HepG2 (cell line): ENCODE measurements at regions not wholly inside any gene's neighbourhood (a gene's known extent, or its start where the extent isn't known, plus 50 kb on each side); places are given as distances from the start of the nearest gene placed in this dataset.

Experiments used
- ETS1 ChIP-seq: sonication (generic); formaldehyde crosslinking; IDR thresholded peaks from 2 replicates; pipeline ENCODE4 v1.4.0; 2020; ENCODE audit warnings: missing genetic modification reagents
- EZH2 ChIP-seq: conservative IDR thresholded peaks from 2 replicates; pipeline ENCODE4 v1.6.1; 2012; ENCODE audit warnings: mild to moderate bottlenecking, low read depth, low read length, moderate library complexity
- FOXP1 ChIP-seq, 2 experiments: fragments of 450-650 bp in 1 of 2; IDR thresholded peaks; 2 replicates each; pipeline ENCODE4 v1.6.1; 2017 to 2018; ENCODE audit warnings: antibody characterized with exemption in 1 of 2
- ZNF780A ChIP-seq: sonication (generic); formaldehyde crosslinking; IDR thresholded peaks from 2 replicates; pipeline ENCODE4 v1.8.0; 2022; ENCODE audit warnings: mild to moderate bottlenecking, missing genetic modification reagents, moderate library complexity
- TF ChIP-seq, protein P1 (sequence below): sonication (generic); formaldehyde crosslinking; IDR thresholded peaks from 2 replicates; pipeline ENCODE4 v1.5.0; 2020; ENCODE audit warnings: mild to moderate bottlenecking, missing genetic modification reagents, moderate library complexity

- TF ChIP-seq ETS1 (CRISPR knock-in tag) (no peak), ZNF780A (CRISPR knock-in tag) (no peak), EZH2 (no peak), FOXP1 (IDR thresholded peaks at IDR 0.05) (no peak), FOXP1 (CRISPR knock-in tag; IDR thresholded peaks at IDR 0.05) (no peak)
- TF ChIP-seq, protein P1, sequence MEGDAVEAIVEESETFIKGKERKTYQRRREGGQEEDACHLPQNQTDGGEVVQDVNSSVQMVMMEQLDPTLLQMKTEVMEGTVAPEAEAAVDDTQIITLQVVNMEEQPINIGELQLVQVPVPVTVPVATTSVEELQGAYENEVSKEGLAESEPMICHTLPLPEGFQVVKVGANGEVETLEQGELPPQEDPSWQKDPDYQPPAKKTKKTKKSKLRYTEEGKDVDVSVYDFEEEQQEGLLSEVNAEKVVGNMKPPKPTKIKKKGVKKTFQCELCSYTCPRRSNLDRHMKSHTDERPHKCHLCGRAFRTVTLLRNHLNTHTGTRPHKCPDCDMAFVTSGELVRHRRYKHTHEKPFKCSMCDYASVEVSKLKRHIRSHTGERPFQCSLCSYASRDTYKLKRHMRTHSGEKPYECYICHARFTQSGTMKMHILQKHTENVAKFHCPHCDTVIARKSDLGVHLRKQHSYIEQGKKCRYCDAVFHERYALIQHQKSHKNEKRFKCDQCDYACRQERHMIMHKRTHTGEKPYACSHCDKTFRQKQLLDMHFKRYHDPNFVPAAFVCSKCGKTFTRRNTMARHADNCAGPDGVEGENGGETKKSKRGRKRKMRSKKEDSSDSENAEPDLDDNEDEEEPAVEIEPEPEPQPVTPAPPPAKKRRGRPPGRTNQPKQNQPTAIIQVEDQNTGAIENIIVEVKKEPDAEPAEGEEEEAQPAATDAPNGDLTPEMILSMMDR (CRISPR knock-in tag), result no peak
Measured at GRCh38 chr2:149648282-149649030, 60.9 kb upstream of the MMADHC start.
